ENCODE measurements at regions not wholly inside any gene's neighbourhood (a gene's known extent, or its start where the extent isn't known, plus 50 kb on each side); places are given as distances from the start of the nearest gene placed in this dataset.

- H3K4me3 ChIP-seq (replicated peaks in 1 of 3; ENCODE audit: low read depth in 2 of 3, low read length in 3 of 3) = no peak overlapping the region
- WGBS (ENCODE audit: insufficient coverage) = 92% methylated on average over 5 of the region's 6 CpGs
- no peak overlapping the region for H3K9ac ChIP-seq (ENCODE audit: insufficient read depth, low read length, poor library complexity, severe bottlenecking)
- H3K27me3 ChIP-seq (ENCODE audit: control insufficient read depth in 2 of 2, insufficient read depth in 2 of 2, low read length in 2 of 2) = no peaks in the 10 kb centered on the region
- Mint-ChIP-seq H3K36me3 (no peaks in the 10 kb centered on the region), H3K9me3 (no peaks in the 10 kb centered on the region), H3K27ac (no peak overlapping the region), H3K27me3 (ENCODE audit: low read depth in 3 of 3) (peaks cover 0 to 2% (median 0%) of the 10 kb centered on the region in 3 donors), H3K4me1 (peaks cover 18% of the 10 kb centered on the region), H3K4me3 (no peak overlapping the region)
- intact Hi-C loops (cut with micrococcal nuclease) = no loop called here
- DNase-seq = no peak
- H3K4me1 ChIP-seq (ENCODE audit: control insufficient read depth in 1 of 2, insufficient read depth in 2 of 2, low read length in 2 of 2) = peaks cover 8 to 15% of the 10 kb centered on the region in 2 donors
- TF ChIP-seq CTCF (IDR thresholded peaks at IDR 0.05) = no peak
- H3K9me3 ChIP-seq (replicated peaks in 1 of 2; ENCODE audit: control insufficient read depth in 1 of 2, insufficient read depth in 1 of 2, low read length in 2 of 2) = no peaks in the 10 kb centered on the region
- no peak overlapping the region for H3K27ac ChIP-seq (ENCODE audit: low read depth in 1 of 2, low read length in 2 of 2)
- H2AFZ ChIP-seq (ENCODE audit: insufficient read depth, low read depth, low read length, poor library complexity, severe bottlenecking) = no peak overlapping the region
- H3K36me3 ChIP-seq (replicated peaks in 1 of 2; ENCODE audit: control insufficient read depth in 1 of 2, insufficient read depth in 2 of 2, low read length in 2 of 2) = no peaks in the 10 kb centered on the region
- H4K20me1 ChIP-seq (ENCODE audit: insufficient read depth, low read length) = no peaks in the 10 kb centered on the region
- H3K79me2 ChIP-seq (ENCODE audit: insufficient read depth, low read length) = no peaks in the 10 kb centered on the region
- no peak overlapping the region for H3K4me2 ChIP-seq (replicated peaks; ENCODE audit: extremely low read depth, low read length, poor library complexity, severe bottlenecking)
Measured at GRCh38 chr18:26783170-26783569, 82.3 kb downstream of the AQP4 start.

- Histone ChIP-seq H3K4me2 (replicated peaks; ENCODE audit: extremely low read depth, low read length, poor library complexity, severe bottlenecking) (peak overlapping the region; percentile 17), H3K4me1 (ENCODE audit: control insufficient read depth in 1 of 2, insufficient read depth in 2 of 2, low read length in 2 of 2) (peaks cover 28 to 39% of the 10 kb centered on the region in 2 donors), H3K79me2 (ENCODE audit: insufficient read depth, low read length) (no peaks in the 10 kb centered on the region), H4K20me1 (ENCODE audit: insufficient read depth, low read length) (no peaks in the 10 kb centered on the region), H3K27me3 (ENCODE audit: control insufficient read depth in 2 of 2, insufficient read depth in 2 of 2, low read length in 2 of 2) (no peaks in the 10 kb centered on the region), H2AFZ (ENCODE audit: insufficient read depth, low read depth, low read length, poor library complexity, severe bottlenecking) (no peak overlapping the region), H3K9me3 (replicated peaks in 1 of 2; ENCODE audit: control insufficient read depth in 1 of 2, insufficient read depth in 1 of 2, low read length in 2 of 2) (no peaks in the 10 kb centered on the region), H3K27ac (ENCODE audit: low read depth in 1 of 2, low read length in 2 of 2) (no peak overlapping the region), H3K36me3 (replicated peaks in 1 of 2; ENCODE audit: control insufficient read depth in 1 of 2, insufficient read depth in 2 of 2, low read length in 2 of 2) (no peaks in the 10 kb centered on the region), H3K9ac (ENCODE audit: insufficient read depth, low read length, poor library complexity, severe bottlenecking) (no peak overlapping the region), H3K4me3 (replicated peaks in 1 of 3; ENCODE audit: low read depth in 2 of 3, low read length in 3 of 3) (no peak overlapping the region)
- DNase-seq = no peak
- intact Hi-C loops (cut with micrococcal nuclease) = no loop called here
- no peaks in the 10 kb centered on the region for H3K9me3 Mint-ChIP-seq
- no peaks in the 10 kb centered on the region for H3K27me3 Mint-ChIP-seq (ENCODE audit: low read depth in 3 of 3)
- peak overlapping the region in 1 of 2 donors; percentile 54 for H3K4me3 Mint-ChIP-seq
- TF ChIP-seq CTCF (IDR thresholded peaks at IDR 0.05) = no peak
- no peak overlapping the region for H3K27ac Mint-ChIP-seq
- 31% methylated on average over 4 of the region's 5 CpGs for WGBS (ENCODE audit: insufficient coverage)
- H3K36me3 Mint-ChIP-seq = no peaks in the 10 kb centered on the region
- H3K4me1 Mint-ChIP-seq = peaks cover 39% of the 10 kb centered on the region
Measured at GRCh38 chr18:26780520-26781325, 84.8 kb downstream of the AQP4 start.

All from CD14-positive monocyte (primary cell).